A673 (cell line): ENCODE measurements at regions not wholly inside any gene's neighbourhood (a gene's known extent, or its start where the extent isn't known, plus 50 kb on each side); places are given as distances from the start of the nearest gene placed in this dataset.

Experiments
- BruUV-seq: library from RNA; stranded (reverse); fragments of 400-500 nt; replicated peaks from 2 replicates; lab custom pipeline; 2021; lab: Mats Ljungman, UMichigan
- CTCF ChIA-PET: fragments of 300-600 bp; sonication (Branson Sonifier 250); formaldehyde crosslinking; loops from one replicate; lab custom pipeline; 2022; ENCODE audit warnings: antibody characterized with exemption; lab: Charles Lee
- POLR2A ChIA-PET: fragments of 300-600 bp; sonication (Branson Sonifier 250); formaldehyde crosslinking; loops from one replicate; lab custom pipeline; 2022; ENCODE audit warnings: antibody characterized with exemption; ENCODE audit not compliant: low non-redundant PET; lab: Charles Lee
- DNase-seq: peaks from one replicate; pipeline ENCODE4 v3.0.0-alpha.2; 2015; ENCODE audit warnings: low spot score
- H3K27ac ChIP-seq: fragments of 200-600 bp; sonication (generic); 2 replicates; pipeline ENCODE4 v1.5.1; 2016; ENCODE audit warnings: mixed run types, low read depth, mild to moderate bottlenecking, mixed read lengths, antibody characterized with exemption, low read length; ENCODE audit not compliant: poor library complexity, severe bottlenecking
- H3K27me3 ChIP-seq: fragments of 200-600 bp; sonication (generic); replicated peaks from 2 replicates; pipeline ENCODE4 v1.6.1; 2017; ENCODE audit warnings: mixed run types, low read depth, mild to moderate bottlenecking, mixed read lengths, antibody characterized with exemption, low read length; ENCODE audit not compliant: insufficient read depth, poor library complexity
- H3K36me3 ChIP-seq: fragments of 200-600 bp; sonication (generic); 2 replicates; pipeline ENCODE4 v1.6.1; 2016; ENCODE audit warnings: mixed run types, mild to moderate bottlenecking, mixed read lengths, antibody characterized with exemption, low read length; ENCODE audit not compliant: insufficient read depth, poor library complexity, severe bottlenecking
- H3K4me1 ChIP-seq: fragments of 200-600 bp; sonication (generic); 2 replicates; pipeline ENCODE4 v1.6.1; 2017; ENCODE audit warnings: mixed run types, mild to moderate bottlenecking, mixed read lengths, antibody characterized with exemption, low read length; ENCODE audit not compliant: insufficient read depth, poor library complexity, severe bottlenecking
- H3K4me3 ChIP-seq: fragments of 200-600 bp; sonication (generic); 2 replicates; pipeline ENCODE4 v1.5.1; 2016; ENCODE audit warnings: low read depth, mixed run types, mild to moderate bottlenecking, mixed read lengths, low read length; ENCODE audit not compliant: poor library complexity, severe bottlenecking
- H3K9me3 ChIP-seq: fragments of 200-600 bp; sonication (generic); 2 replicates; pipeline ENCODE4 v1.6.1; 2016; ENCODE audit warnings: mixed run types, low read depth, mild to moderate bottlenecking, mixed read lengths, antibody characterized with exemption, low read length; ENCODE audit not compliant: poor library complexity, severe bottlenecking
- CTCF ChIP-seq: fragments of 300-800, 200-600 bp; sonication (generic); conservative IDR thresholded peaks from 2 replicates; pipeline ENCODE4 v1.5.1; 2017; ENCODE audit warnings: low read depth, mild to moderate bottlenecking, antibody characterized with exemption, low read length, moderate library complexity, mixed read lengths
- EZH2 ChIP-seq: fragments of 200-600 bp; sonication (generic); IDR thresholded peaks from 2 replicates; pipeline ENCODE4 v1.6.1; 2017; ENCODE audit warnings: borderline replicate concordance, low read depth, mild to moderate bottlenecking, mixed read lengths, antibody characterized with exemption, low read length; ENCODE audit not compliant: poor library complexity, severe bottlenecking
- intact Hi-C: fragments of 100-400 bp; cut with micrococcal nuclease; formaldehyde crosslinking; loops from one replicate; pipeline ENCODE4 v1.10.0; 2022; ENCODE audit not compliant: unreplicated experiment

DNA sequence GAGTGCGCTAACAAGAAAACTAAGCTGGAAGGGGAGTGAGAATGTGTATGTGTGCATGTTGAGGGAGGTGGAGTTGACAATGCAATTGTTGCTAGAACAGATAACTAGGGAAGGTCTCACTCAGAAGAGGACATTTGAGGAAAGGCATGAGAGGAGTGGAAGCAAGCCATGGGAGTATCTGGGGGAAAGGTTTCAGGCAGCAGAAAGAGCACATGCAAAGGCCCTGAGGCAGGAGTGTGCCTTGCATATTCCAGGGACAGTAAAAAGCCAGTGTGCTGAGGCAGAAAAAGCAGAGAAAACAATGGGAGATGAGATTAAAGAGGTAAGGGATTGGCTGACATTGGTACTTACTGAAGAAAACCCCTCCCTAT is 149.6 kb upstream of the ADO start:
- DNase-seq = no peak
- Histone ChIP-seq H3K4me3 (no peak overlapping the region), H3K9me3 (no peaks in the 10 kb centered on the region), H3K36me3 (no peaks in the 10 kb centered on the region), H3K4me1 (no peaks in the 10 kb centered on the region), H3K27me3 (no peaks in the 10 kb centered on the region), H3K27ac (no peak overlapping the region)
- intact Hi-C loops = no loop called here
- ChIA-PET POLR2A (interaction anchor here (0.6 kb wide), 1 partner anchor 1435 kb away, joined by 3 read pairs; no protein-coding TSS in a partner anchor), CTCF (no interaction called here)
- no peak for TF ChIP-seq EZH2
- TF ChIP-seq CTCF = no peak
- no TSS peak for BruUV-seq

- Histone ChIP-seq H3K9me3 (no peaks in the 10 kb centered on the region), H3K36me3 (no peaks in the 10 kb centered on the region), H3K4me1 (no peaks in the 10 kb centered on the region), H3K27me3 (no peaks in the 10 kb centered on the region), H3K27ac (no peak overlapping the region), H3K4me3 (no peak overlapping the region)
- no TSS peak for BruUV-seq
- no peak for DNase-seq
- ChIA-PET POLR2A (interaction anchor here (0.6 kb wide), 1 partner anchor 1435 kb away, joined by 3 read pairs; no protein-coding TSS in a partner anchor), CTCF (no interaction called here)
- TF ChIP-seq CTCF = no peak
- no peak for TF ChIP-seq EZH2
- intact Hi-C loops = no loop called here
Measured at GRCh38 chr10:62655337-62655994, 149.1 kb upstream of the ADO start.

- H3K27ac ChIP-seq = no peak overlapping the region
- intact Hi-C loops = no loop called here
- no TSS peak for BruUV-seq
- TF ChIP-seq CTCF = no peak
- TF ChIP-seq EZH2 = no peak
- no peaks in the 10 kb centered on the region for H3K36me3 ChIP-seq
- no peak overlapping the region for H3K4me3 ChIP-seq
- ChIA-PET POLR2A (no interaction called here), CTCF (no interaction called here)
- DNase-seq = no peak
- H3K27me3 ChIP-seq = no peaks in the 10 kb centered on the region
- no peaks in the 10 kb centered on the region for H3K9me3 ChIP-seq
- no peaks in the 10 kb centered on the region for H3K4me1 ChIP-seq
Measured at GRCh38 chr10:62657244-62657835, 147.2 kb upstream of the ADO start.
